ENCODE measurements at regions not wholly inside any gene's neighbourhood (a gene's known extent, or its start where the extent isn't known, plus 50 kb on each side); places are given as distances from the start of the nearest gene placed in this dataset.
"Not testable (repeated sequence)": the region's sequence is repeated elsewhere in the genome, so short reads cannot be mapped to it uniquely, and the experiment has no call there.

- Mint-ChIP-seq H3K4me1 (no peaks in the 10 kb centered on the region), H3K27me3 (no peaks in the 10 kb centered on the region), H3K4me3 (no peak overlapping the region), H3K36me3 (ENCODE audit: low read depth) (no peaks in the 10 kb centered on the region), H3K27ac (no peak overlapping the region), H3K9me3 (ENCODE audit: low read depth) (peaks cover 6% of the 10 kb centered on the region)
- intact Hi-C loops (cut with DNase I, micrococcal nuclease), result no loop called here
- no peak for ATAC-seq
- ChIA-PET CTCF (interaction anchor here (1.1 kb wide), 1 partner anchor 10 kb away, joined by 3 read pairs; no protein-coding TSS in a partner anchor), POLR2A (no interaction called here)
- DNase-seq, result no peak
These were observed 397.7 kb downstream of the TMEM38B start for GRCh38 chr9:106092083-106092482.

- ChIA-PET POLR2A (no interaction called here), CTCF (no interaction called here)
- H3K9me3 Mint-ChIP-seq (ENCODE audit: low read depth), result peaks cover 4% of the 10 kb centered on the region
- H3K36me3 Mint-ChIP-seq (ENCODE audit: low read depth), result no peaks in the 10 kb centered on the region
- H3K4me1 Mint-ChIP-seq, result no peaks in the 10 kb centered on the region
- DNase-seq (no peak), ATAC-seq (no peak)
- intact Hi-C loops (cut with DNase I, micrococcal nuclease), result no loop called here
- H3K27ac Mint-ChIP-seq, result no peak overlapping the region
- H3K4me3 Mint-ChIP-seq, result no peak overlapping the region
- no peaks in the 10 kb centered on the region for H3K27me3 Mint-ChIP-seq
These were observed 408.5 kb downstream of the TMEM38B start for GRCh38 chr9:106102821-106103220.

- Mint-ChIP-seq H3K36me3 (ENCODE audit: low read depth) (no peaks in the 10 kb centered on the region), H3K9me3 (ENCODE audit: low read depth) (peaks cover 4% of the 10 kb centered on the region), H3K4me3 (no peak overlapping the region), H3K27me3 (no peaks in the 10 kb centered on the region), H3K27ac (no peak overlapping the region), H3K4me1 (no peaks in the 10 kb centered on the region)
- DNase-seq, result no peak
- ChIA-PET POLR2A (no interaction called here), CTCF (no interaction called here)
- no peak for ATAC-seq
- intact Hi-C loops (cut with DNase I, micrococcal nuclease), result no loop called here
These were observed 410.5 kb downstream of the TMEM38B start for GRCh38 chr9:106104887-106105286.

- Mint-ChIP-seq H3K9me3 (ENCODE audit: low read depth) (peaks cover 4% of the 10 kb centered on the region), H3K27ac (no peak overlapping the region), H3K27me3 (no peaks in the 10 kb centered on the region), H3K36me3 (ENCODE audit: low read depth) (no peaks in the 10 kb centered on the region), H3K4me1 (no peaks in the 10 kb centered on the region), H3K4me3 (no peak overlapping the region)
- ATAC-seq (no peak), DNase-seq (no peak)
- CTCF ChIA-PET, result no interaction called here
- intact Hi-C loops (cut with DNase I, micrococcal nuclease), result no loop called here
- POLR2A ChIA-PET, result no interaction called here
These were observed 412.1 kb downstream of the TMEM38B start for GRCh38 chr9:106106396-106106795.

GRCh38 chr9:106107716-106108115, 413.4 kb downstream of the TMEM38B start:
- ChIA-PET POLR2A (no interaction called here), CTCF (no interaction called here)
- peak; percentile 16 for ATAC-seq
- no peak overlapping the region for H3K27ac Mint-ChIP-seq
- H3K36me3 Mint-ChIP-seq (ENCODE audit: low read depth), result no peaks in the 10 kb centered on the region
- DNase-seq, result peak; percentile 9
- no peaks in the 10 kb centered on the region for H3K27me3 Mint-ChIP-seq
- H3K9me3 Mint-ChIP-seq (ENCODE audit: low read depth), result peaks cover 4% of the 10 kb centered on the region
- intact Hi-C loops (cut with DNase I, micrococcal nuclease), result no loop called here
- no peaks in the 10 kb centered on the region for H3K4me1 Mint-ChIP-seq
- no peak overlapping the region for H3K4me3 Mint-ChIP-seq

GRCh38 chr9:106109706-106110105, 415.4 kb downstream of the TMEM38B start:
- H3K9me3 Mint-ChIP-seq (ENCODE audit: low read depth); ATAC-seq; intact Hi-C loops (cut with DNase I, micrococcal nuclease); H3K4me3 Mint-ChIP-seq; DNase-seq; H3K27me3 Mint-ChIP-seq; H3K27ac Mint-ChIP-seq; CTCF ChIA-PET; H3K4me1 Mint-ChIP-seq; H3K36me3 Mint-ChIP-seq (ENCODE audit: low read depth); POLR2A ChIA-PET: not testable (repeated sequence)

GRCh38 chr9:106110483-106110882, 416.1 kb downstream of the TMEM38B start:
- H3K27ac Mint-ChIP-seq, result no peak overlapping the region
- H3K4me1 Mint-ChIP-seq, result no peaks in the 10 kb centered on the region
- no peaks in the 10 kb centered on the region for H3K27me3 Mint-ChIP-seq
- POLR2A ChIA-PET, result no interaction called here
- CTCF ChIA-PET, result interaction anchor here (0.7 kb wide), 1 partner anchor 32 kb away, joined by 3 read pairs; no protein-coding TSS in a partner anchor
- DNase-seq (no peak), ATAC-seq (no peak)
- intact Hi-C loops (cut with DNase I, micrococcal nuclease), result no loop called here
- H3K36me3 Mint-ChIP-seq (ENCODE audit: low read depth), result no peaks in the 10 kb centered on the region
- H3K4me3 Mint-ChIP-seq, result no peak overlapping the region
- peaks cover 2% of the 10 kb centered on the region for H3K9me3 Mint-ChIP-seq (ENCODE audit: low read depth)

GRCh38 chr9:106111039-106111730, 416.8 kb downstream of the TMEM38B start:
- CTCF ChIA-PET, result interaction anchor here (0.7 to 1.5 kb wide), 2 partner anchors 16 to 33 kb away, joined by 3 read pairs; no protein-coding TSS in a partner anchor
- no peak for ATAC-seq

GRCh38 chr9:106112935-106113334, 418.6 kb downstream of the TMEM38B start:
- Mint-ChIP-seq H3K27me3 (no peaks in the 10 kb centered on the region), H3K27ac (no peak overlapping the region), H3K4me1 (no peaks in the 10 kb centered on the region), H3K9me3 (ENCODE audit: low read depth) (no peaks in the 10 kb centered on the region), H3K4me3 (no peak overlapping the region), H3K36me3 (ENCODE audit: low read depth) (no peaks in the 10 kb centered on the region)
- intact Hi-C loops (cut with DNase I, micrococcal nuclease), result no loop called here
- no peak for DNase-seq
- ChIA-PET CTCF (no interaction called here), POLR2A (no interaction called here)
- ATAC-seq, result no peak

More at GRCh38 chr9:106111039-106111730, 416.8 kb downstream of the TMEM38B start:
- Mint-ChIP-seq H3K36me3 (ENCODE audit: low read depth) (no peaks in the 10 kb centered on the region), H3K4me3 (no peak overlapping the region), H3K4me1 (no peaks in the 10 kb centered on the region), H3K27ac (no peak overlapping the region), H3K9me3 (ENCODE audit: low read depth) (peaks cover 2% of the 10 kb centered on the region), H3K27me3 (no peaks in the 10 kb centered on the region)
- DNase-seq, result no peak
- intact Hi-C loops (cut with DNase I, micrococcal nuclease), result no loop called here
- POLR2A ChIA-PET, result no interaction called here

GRCh38 chr9:106119176-106119575, 424.8 kb downstream of the TMEM38B start:
- ATAC-seq (no peak), DNase-seq (no peak)
- H3K4me1 Mint-ChIP-seq, result no peaks in the 10 kb centered on the region
- no peak overlapping the region for H3K27ac Mint-ChIP-seq
- H3K27me3 Mint-ChIP-seq, result no peaks in the 10 kb centered on the region
- no peaks in the 10 kb centered on the region for H3K36me3 Mint-ChIP-seq (ENCODE audit: low read depth)
- CTCF ChIA-PET, result no interaction called here
- peaks cover 2% of the 10 kb centered on the region for H3K9me3 Mint-ChIP-seq (ENCODE audit: low read depth)
- intact Hi-C loops (cut with DNase I, micrococcal nuclease), result no loop called here
- no peak overlapping the region for H3K4me3 Mint-ChIP-seq
- POLR2A ChIA-PET, result no interaction called here

GRCh38 chr9:106120071-106120470, 425.7 kb downstream of the TMEM38B start:
- Mint-ChIP-seq H3K27ac (no peak overlapping the region), H3K4me1 (no peaks in the 10 kb centered on the region), H3K4me3 (no peak overlapping the region), H3K9me3 (ENCODE audit: low read depth) (peaks cover 3% of the 10 kb centered on the region), H3K36me3 (ENCODE audit: low read depth) (no peaks in the 10 kb centered on the region), H3K27me3 (no peaks in the 10 kb centered on the region)
- ATAC-seq (no peak), DNase-seq (no peak)
- ChIA-PET POLR2A (no interaction called here), CTCF (no interaction called here)
- intact Hi-C loops (cut with DNase I, micrococcal nuclease), result no loop called here

- ATAC-seq, result no peak
- no peak overlapping the region for H3K4me3 Mint-ChIP-seq
- ChIA-PET CTCF (no interaction called here), POLR2A (no interaction called here)
- no peaks in the 10 kb centered on the region for H3K36me3 Mint-ChIP-seq (ENCODE audit: low read depth)
- H3K27ac Mint-ChIP-seq, result no peak overlapping the region
- DNase-seq, result no peak
- intact Hi-C loops (cut with DNase I, micrococcal nuclease), result no loop called here
- peaks cover 10% of the 10 kb centered on the region for H3K9me3 Mint-ChIP-seq (ENCODE audit: low read depth)
- H3K4me1 Mint-ChIP-seq, result no peaks in the 10 kb centered on the region
- no peaks in the 10 kb centered on the region for H3K27me3 Mint-ChIP-seq
These were observed 433.4 kb downstream of the TMEM38B start for GRCh38 chr9:106127776-106128175.

- no peak overlapping the region for H3K27ac Mint-ChIP-seq
- ChIA-PET CTCF (no interaction called here), POLR2A (no interaction called here)
- H3K4me1 Mint-ChIP-seq, result no peaks in the 10 kb centered on the region
- no peaks in the 10 kb centered on the region for H3K36me3 Mint-ChIP-seq (ENCODE audit: low read depth)
- DNase-seq (no peak), ATAC-seq (no peak)
- H3K27me3 Mint-ChIP-seq, result no peaks in the 10 kb centered on the region
- no peak overlapping the region for H3K4me3 Mint-ChIP-seq
- intact Hi-C loops (cut with DNase I, micrococcal nuclease), result no loop called here
- peaks cover 4% of the 10 kb centered on the region for H3K9me3 Mint-ChIP-seq (ENCODE audit: low read depth)
These were observed 436.0 kb downstream of the TMEM38B start for GRCh38 chr9:106130374-106130773.
